Breast epithelium (tissue), 4 donors: ENCODE measurements at regions not wholly inside any gene's neighbourhood (a gene's known extent, or its start where the extent isn't known, plus 50 kb on each side); places are given as distances from the start of the nearest gene placed in this dataset.
"Not testable (repeated sequence)": the region's sequence is repeated elsewhere in the genome, so short reads cannot be mapped to it uniquely, and the experiment has no call there.

Experiments
- DNase-seq, 2 donors: peaks; one replicate each; pipeline ENCODE4 v3.0.0-alpha.2; 2019; ENCODE audit warnings: low spot score in 2 of 2
- H3K27ac ChIP-seq, 2 donors: fragments of 200-600 bp; sonication (generic) in 1 of 2; one replicate each; pipeline ENCODE4 v1.5.1; 2016 to 2019; ENCODE audit warnings: mild to moderate bottlenecking in 1 of 2
- H3K27me3 ChIP-seq, 2 donors: fragments of 200-600 bp; sonication (generic) in 1 of 2; one replicate each; pipeline versions ENCODE4 v1.5.1 to v1.6.0; 2017 to 2019; ENCODE audit warnings: control low read depth in 1 of 2, mild to moderate bottlenecking in 1 of 2
- H3K36me3 ChIP-seq: fragments of 200-600 bp; one replicate; pipeline ENCODE4 v1.5.1; 2019
- H3K4me1 ChIP-seq, 2 donors: fragments of 200-600 bp; sonication (generic); one replicate each; pipeline ENCODE4 v1.5.1; 2016 to 2019; ENCODE audit warnings: control low read depth in 1 of 2
- H3K4me3 ChIP-seq, 3 donors: fragments of 200-600 bp; sonication (generic); 1 replicate in 2 of 3; 2 replicates in 1 of 3; pipeline ENCODE4 v1.5.1; 2016 to 2019; ENCODE audit warnings: mild to moderate bottlenecking in 3 of 3, moderate library complexity in 2 of 3
- H3K9me3 ChIP-seq, 2 donors: fragments of 200-600 bp; sonication (generic) in 1 of 2; one replicate each; pipeline ENCODE4 v1.5.1; 2016 to 2019; ENCODE audit warnings: control low read depth in 1 of 2
- POLR2A ChIP-seq: fragments of 450-650 bp; IDR thresholded peaks from one replicate; pipeline ENCODE4 v1.6.1; 2016; ENCODE audit warnings: antibody characterized with exemption, mild to moderate bottlenecking, moderate library complexity
- POLR2AphosphoS5 ChIP-seq, 3 donors: sonication (generic); formaldehyde crosslinking; IDR thresholded peaks; one replicate each; pipeline ENCODE4 v1.6.1; 2017; ENCODE audit warnings: antibody characterized with exemption in 3 of 3
- intact Hi-C: fragments of 100-400 bp; cut with DNase I; formaldehyde crosslinking; loops from one replicate; pipeline ENCODE4 v1.15.1; 2023; ENCODE audit warnings: low total_unique reads
- TF ChIP-seq, protein P1 (sequence below), 3 donors: fragments of 450-650 bp; IDR thresholded peaks; one replicate each; pipeline ENCODE4 v1.5.1; 2016 to 2017; ENCODE audit warnings: antibody characterized with exemption in 3 of 3, mild to moderate bottlenecking in 3 of 3, moderate library complexity in 3 of 3

DNA sequence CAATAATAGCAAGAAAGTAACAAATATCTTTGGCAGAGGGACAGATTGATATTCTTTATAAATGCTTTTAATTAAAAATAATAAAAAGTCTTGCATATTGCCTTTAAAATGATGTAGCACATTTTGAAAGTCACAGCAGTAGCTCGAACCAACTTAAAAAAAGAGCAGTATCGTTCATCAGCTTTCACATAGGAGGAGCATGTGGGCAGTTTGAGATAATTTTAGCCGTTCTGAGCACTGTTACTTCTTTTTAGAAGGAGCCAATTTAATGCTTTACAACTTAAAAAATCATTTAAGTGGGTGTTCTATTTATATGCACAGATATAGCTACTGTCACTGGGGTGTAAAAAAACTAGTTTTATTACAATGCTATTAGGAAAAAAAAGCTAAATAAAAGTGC is 622.7 kb upstream of the GBE1 start:
- TF ChIP-seq POLR2A (no peak), POLR2AphosphoS5 (IDR thresholded peaks at IDR 0.05) (no peak)
- TF ChIP-seq, protein P1, sequence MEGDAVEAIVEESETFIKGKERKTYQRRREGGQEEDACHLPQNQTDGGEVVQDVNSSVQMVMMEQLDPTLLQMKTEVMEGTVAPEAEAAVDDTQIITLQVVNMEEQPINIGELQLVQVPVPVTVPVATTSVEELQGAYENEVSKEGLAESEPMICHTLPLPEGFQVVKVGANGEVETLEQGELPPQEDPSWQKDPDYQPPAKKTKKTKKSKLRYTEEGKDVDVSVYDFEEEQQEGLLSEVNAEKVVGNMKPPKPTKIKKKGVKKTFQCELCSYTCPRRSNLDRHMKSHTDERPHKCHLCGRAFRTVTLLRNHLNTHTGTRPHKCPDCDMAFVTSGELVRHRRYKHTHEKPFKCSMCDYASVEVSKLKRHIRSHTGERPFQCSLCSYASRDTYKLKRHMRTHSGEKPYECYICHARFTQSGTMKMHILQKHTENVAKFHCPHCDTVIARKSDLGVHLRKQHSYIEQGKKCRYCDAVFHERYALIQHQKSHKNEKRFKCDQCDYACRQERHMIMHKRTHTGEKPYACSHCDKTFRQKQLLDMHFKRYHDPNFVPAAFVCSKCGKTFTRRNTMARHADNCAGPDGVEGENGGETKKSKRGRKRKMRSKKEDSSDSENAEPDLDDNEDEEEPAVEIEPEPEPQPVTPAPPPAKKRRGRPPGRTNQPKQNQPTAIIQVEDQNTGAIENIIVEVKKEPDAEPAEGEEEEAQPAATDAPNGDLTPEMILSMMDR (IDR thresholded peaks at IDR 0.05): no peak
- no peaks in the 10 kb centered on the region for H3K36me3 ChIP-seq
- H3K4me3 ChIP-seq: no peak overlapping the region
- H3K4me1 ChIP-seq: no peaks in the 10 kb centered on the region
- H3K27ac ChIP-seq: no peak overlapping the region
- H3K27me3 ChIP-seq: no peaks in the 10 kb centered on the region
- no peaks in the 10 kb centered on the region for H3K9me3 ChIP-seq
- DNase-seq: no peak
- intact Hi-C loops: no loop called here

DNA sequence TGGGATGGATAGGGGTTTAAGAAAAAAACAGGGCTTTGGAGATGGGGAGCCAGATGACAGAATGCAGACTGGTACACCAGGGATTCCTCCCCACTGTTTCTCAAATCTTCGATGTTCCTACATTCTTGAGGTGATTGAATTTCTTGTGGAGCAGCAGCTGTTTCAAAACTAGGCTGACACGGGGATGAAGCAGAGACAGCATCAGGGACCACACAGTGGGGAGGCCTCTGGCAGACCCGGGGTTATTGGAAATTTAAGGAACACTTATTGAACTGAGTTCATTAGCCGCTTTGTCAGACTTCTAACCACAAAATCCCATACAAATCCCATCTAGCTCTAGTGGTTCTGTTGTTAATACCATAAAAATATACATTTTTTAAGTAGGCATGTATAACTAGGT is 621.4 kb upstream of the GBE1 start:
- no peak overlapping the region for H3K4me3 ChIP-seq
- no peak overlapping the region for H3K27ac ChIP-seq
- intact Hi-C loops: no loop called here

DNA sequence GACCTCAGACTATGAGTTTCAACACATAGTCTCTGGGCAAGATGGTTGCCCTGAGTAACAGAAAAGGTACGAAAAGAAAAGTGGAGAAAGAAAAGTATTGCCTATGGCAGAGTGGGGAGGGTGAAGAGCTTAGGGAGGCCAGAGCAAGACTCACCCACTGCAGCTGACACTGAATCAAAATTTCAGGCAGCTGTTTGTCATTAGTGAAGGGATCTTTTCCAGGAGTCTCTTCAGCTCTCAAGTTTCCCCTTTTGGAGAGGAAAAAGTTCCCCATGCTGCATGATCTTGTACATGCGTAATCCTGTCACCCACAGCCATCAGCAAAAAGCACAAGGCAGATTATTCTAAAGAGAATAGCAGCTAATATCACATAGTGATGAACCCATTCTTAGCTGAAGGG is 616.9 kb upstream of the GBE1 start:
- peaks cover 6 to 13% of the 10 kb centered on the region in 2 donors for H3K9me3 ChIP-seq

More for the DNA sequence above, 621.4 kb upstream of the GBE1 start:
- DNase-seq: no peak
- no peaks in the 10 kb centered on the region for H3K4me1 ChIP-seq
- TF ChIP-seq, protein P1 (IDR thresholded peaks at IDR 0.05): no peak
- no peak for TF ChIP-seq POLR2AphosphoS5 (IDR thresholded peaks at IDR 0.05)
- no peaks in the 10 kb centered on the region for H3K36me3 ChIP-seq
- no peaks in the 10 kb centered on the region for H3K9me3 ChIP-seq
- H3K27me3 ChIP-seq: no peaks in the 10 kb centered on the region

DNA sequence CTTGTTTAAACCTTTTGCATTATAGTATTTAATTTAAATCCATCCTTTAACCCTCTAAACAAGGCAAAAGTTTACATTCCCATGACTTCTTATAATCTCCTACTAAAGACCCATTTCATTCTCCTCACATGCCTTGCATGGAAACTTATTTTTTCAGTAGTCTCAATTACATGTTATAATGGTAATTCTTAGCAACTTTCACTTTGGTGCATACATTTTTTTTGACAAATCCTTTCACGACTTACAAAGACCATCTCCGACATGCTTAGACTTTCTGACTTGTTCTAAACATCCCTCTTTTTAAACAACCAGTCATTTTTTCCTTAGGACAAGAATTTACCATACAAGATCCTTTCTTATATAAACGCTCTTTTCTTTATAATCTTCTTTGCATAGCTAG is 615.4 kb upstream of the GBE1 start:
- Histone ChIP-seq H3K4me1 (no peaks in the 10 kb centered on the region), H3K36me3 (no peaks in the 10 kb centered on the region), H3K27ac (no peak overlapping the region), H3K27me3 (no peaks in the 10 kb centered on the region), H3K4me3 (no peak overlapping the region), H3K9me3 (peaks cover 6 to 13% of the 10 kb centered on the region in 2 donors)
- intact Hi-C loops: no loop called here
- DNase-seq: no peak
- TF ChIP-seq POLR2AphosphoS5 (IDR thresholded peaks at IDR 0.05): no peak
- TF ChIP-seq, protein P1 (IDR thresholded peaks at IDR 0.05): no peak
- no peak for TF ChIP-seq POLR2A

More for the DNA sequence above, 616.9 kb upstream of the GBE1 start:
- Histone ChIP-seq H3K27me3 (no peaks in the 10 kb centered on the region), H3K4me1 (no peaks in the 10 kb centered on the region), H3K4me3 (no peak overlapping the region), H3K27ac (no peak overlapping the region), H3K36me3 (no peaks in the 10 kb centered on the region)
- DNase-seq: no peak
- intact Hi-C loops: no loop called here
- TF ChIP-seq POLR2AphosphoS5 (IDR thresholded peaks at IDR 0.05) (no peak), POLR2A (no peak)
- TF ChIP-seq, protein P1 (IDR thresholded peaks at IDR 0.05): no peak

DNA sequence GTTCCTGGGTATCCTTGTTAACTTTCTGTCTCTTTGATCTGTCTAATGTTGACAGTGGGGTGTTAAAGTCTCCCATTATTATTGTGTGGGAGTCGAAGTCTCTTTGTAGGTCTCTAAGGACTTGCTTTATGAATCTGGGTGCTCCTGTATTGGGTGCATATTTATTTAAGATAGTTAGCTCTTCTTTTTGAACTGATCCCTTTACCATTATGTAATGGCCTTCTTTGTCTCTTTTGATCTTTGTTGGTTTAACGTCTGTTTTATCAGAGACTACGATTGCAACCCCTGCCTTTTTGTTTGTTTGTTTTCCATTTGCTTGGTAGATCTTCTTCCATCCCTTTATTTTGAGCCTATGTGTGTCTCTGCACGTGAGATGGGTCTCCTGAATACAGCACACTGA is 612.4 kb upstream of the GBE1 start:
- H3K4me3 ChIP-seq, H3K27ac ChIP-seq, H3K4me1 ChIP-seq, H3K27me3 ChIP-seq, H3K36me3 ChIP-seq, DNase-seq, intact Hi-C loops: not testable (repeated sequence)
- peaks cover 6 to 13% of the 10 kb centered on the region in 2 donors for H3K9me3 ChIP-seq

DNA sequence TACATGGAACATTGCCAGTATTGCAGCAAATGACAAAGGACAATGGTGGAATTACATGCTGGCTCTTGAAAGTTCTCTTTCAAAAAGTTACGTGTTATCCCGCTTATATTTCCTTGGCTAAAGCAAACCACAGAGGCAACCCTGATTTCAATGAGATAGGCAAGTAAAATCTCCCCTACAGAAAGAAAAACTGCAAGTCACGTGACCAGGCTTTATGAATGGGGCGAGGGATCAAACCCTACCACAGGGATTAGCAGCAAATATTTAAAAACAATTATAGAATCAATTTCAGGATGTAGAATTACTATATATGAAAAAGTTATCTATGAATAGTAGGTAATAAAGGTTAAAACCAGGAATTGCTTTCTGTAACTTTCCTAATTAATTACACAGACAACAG is 603.4 kb upstream of the GBE1 start:
- Histone ChIP-seq H3K27me3 (no peaks in the 10 kb centered on the region), H3K4me3 (no peak overlapping the region), H3K9me3 (no peaks in the 10 kb centered on the region), H3K4me1 (no peaks in the 10 kb centered on the region), H3K36me3 (no peaks in the 10 kb centered on the region), H3K27ac (no peak overlapping the region)
- TF ChIP-seq POLR2AphosphoS5 (IDR thresholded peaks at IDR 0.05) (no peak), POLR2A (no peak)
- intact Hi-C loops: loop anchor here (5.0 kb wide), 1 partner anchor 1312 kb away; no protein-coding TSS in a partner anchor
- DNase-seq: no peak
